ENCODE measurements at regions not wholly inside any gene's neighbourhood (a gene's known extent, or its start where the extent isn't known, plus 50 kb on each side); places are given as distances from the start of the nearest gene placed in this dataset.

- Histone ChIP-seq H3K9me3 (ENCODE audit: control insufficient read depth, insufficient read depth, low read length) (no peaks in the 10 kb centered on the region), H3K36me3 (ENCODE audit: control insufficient read depth, insufficient read depth, low read length) (no peaks in the 10 kb centered on the region), H3K9ac (ENCODE audit: low read depth, low read length) (no peak overlapping the region), H3K4me1 (ENCODE audit: control insufficient read depth, insufficient read depth, low read length) (no peaks in the 10 kb centered on the region), H3K27me3 (ENCODE audit: control insufficient read depth, insufficient read depth, low read length) (no peaks in the 10 kb centered on the region), H3K4me3 (ENCODE audit: low read depth, low read length) (no peak overlapping the region)
These were observed 513.7 kb downstream of the TLL1 start for GRCh38 chr4:166386491-166387360.

- Histone ChIP-seq H3K4me3 (ENCODE audit: low read depth, low read length) (no peak overlapping the region), H3K9ac (ENCODE audit: low read depth, low read length) (no peak overlapping the region), H3K9me3 (ENCODE audit: control insufficient read depth, insufficient read depth, low read length) (no peaks in the 10 kb centered on the region), H3K4me1 (ENCODE audit: control insufficient read depth, insufficient read depth, low read length) (no peaks in the 10 kb centered on the region), H3K36me3 (ENCODE audit: control insufficient read depth, insufficient read depth, low read length) (no peaks in the 10 kb centered on the region), H3K27me3 (ENCODE audit: control insufficient read depth, insufficient read depth, low read length) (no peaks in the 10 kb centered on the region)
These were observed 518.5 kb downstream of the TLL1 start for GRCh38 chr4:166391501-166391900.

GRCh38 chr4:166399021-166399420 lies 526.0 kb downstream of the TLL1 start:
- Histone ChIP-seq H3K36me3 (ENCODE audit: control insufficient read depth, insufficient read depth, low read length) (no peaks in the 10 kb centered on the region), H3K4me1 (ENCODE audit: control insufficient read depth, insufficient read depth, low read length) (no peaks in the 10 kb centered on the region), H3K9ac (ENCODE audit: low read depth, low read length) (no peak overlapping the region), H3K27me3 (ENCODE audit: control insufficient read depth, insufficient read depth, low read length) (no peaks in the 10 kb centered on the region), H3K9me3 (ENCODE audit: control insufficient read depth, insufficient read depth, low read length) (no peaks in the 10 kb centered on the region), H3K4me3 (ENCODE audit: low read depth, low read length) (no peak overlapping the region)

- Histone ChIP-seq H3K27me3 (ENCODE audit: control insufficient read depth, insufficient read depth, low read length) (no peaks in the 10 kb centered on the region), H3K36me3 (ENCODE audit: control insufficient read depth, insufficient read depth, low read length) (no peaks in the 10 kb centered on the region), H3K9me3 (ENCODE audit: control insufficient read depth, insufficient read depth, low read length) (no peaks in the 10 kb centered on the region), H3K4me3 (ENCODE audit: low read depth, low read length) (no peak overlapping the region), H3K9ac (ENCODE audit: low read depth, low read length) (no peak overlapping the region), H3K4me1 (ENCODE audit: control insufficient read depth, insufficient read depth, low read length) (no peaks in the 10 kb centered on the region)
These were observed 527.3 kb downstream of the TLL1 start for GRCh38 chr4:166400270-166400894.

GRCh38 chr4:166413356-166413755 lies 540.3 kb downstream of the TLL1 start:
- Histone ChIP-seq H3K9ac (ENCODE audit: low read depth, low read length) (no peak overlapping the region), H3K9me3 (ENCODE audit: control insufficient read depth, insufficient read depth, low read length) (no peaks in the 10 kb centered on the region), H3K27me3 (ENCODE audit: control insufficient read depth, insufficient read depth, low read length) (no peaks in the 10 kb centered on the region), H3K4me1 (ENCODE audit: control insufficient read depth, insufficient read depth, low read length) (no peaks in the 10 kb centered on the region), H3K4me3 (ENCODE audit: low read depth, low read length) (no peak overlapping the region), H3K36me3 (ENCODE audit: control insufficient read depth, insufficient read depth, low read length) (no peaks in the 10 kb centered on the region)

- H3K27me3 ChIP-seq (ENCODE audit: control insufficient read depth, insufficient read depth, low read length), result no peaks in the 10 kb centered on the region
- H3K36me3 ChIP-seq (ENCODE audit: control insufficient read depth, insufficient read depth, low read length), result no peaks in the 10 kb centered on the region
- no peak overlapping the region for H3K4me3 ChIP-seq (ENCODE audit: low read depth, low read length)
- no peaks in the 10 kb centered on the region for H3K9me3 ChIP-seq (ENCODE audit: control insufficient read depth, insufficient read depth, low read length)
- no peaks in the 10 kb centered on the region for H3K4me1 ChIP-seq (ENCODE audit: control insufficient read depth, insufficient read depth, low read length)
- no peak overlapping the region for H3K9ac ChIP-seq (ENCODE audit: low read depth, low read length)
These were observed 541.4 kb downstream of the TLL1 start for GRCh38 chr4:166414431-166414830.

- Histone ChIP-seq H3K9me3 (ENCODE audit: control insufficient read depth, insufficient read depth, low read length) (no peaks in the 10 kb centered on the region), H3K9ac (ENCODE audit: low read depth, low read length) (no peak overlapping the region), H3K4me3 (ENCODE audit: low read depth, low read length) (no peak overlapping the region), H3K4me1 (ENCODE audit: control insufficient read depth, insufficient read depth, low read length) (no peaks in the 10 kb centered on the region), H3K27me3 (ENCODE audit: control insufficient read depth, insufficient read depth, low read length) (no peaks in the 10 kb centered on the region), H3K36me3 (ENCODE audit: control insufficient read depth, insufficient read depth, low read length) (no peaks in the 10 kb centered on the region)
These were observed 542.7 kb downstream of the TLL1 start for GRCh38 chr4:166415749-166416148.

GRCh38 chr4:166421556-166422156 lies 548.6 kb downstream of the TLL1 start:
- H3K36me3 ChIP-seq (ENCODE audit: control insufficient read depth, insufficient read depth, low read length), result no peaks in the 10 kb centered on the region
- no peaks in the 10 kb centered on the region for H3K27me3 ChIP-seq (ENCODE audit: control insufficient read depth, insufficient read depth, low read length)
- no peaks in the 10 kb centered on the region for H3K4me1 ChIP-seq (ENCODE audit: control insufficient read depth, insufficient read depth, low read length)
- H3K9ac ChIP-seq (ENCODE audit: low read depth, low read length), result no peak overlapping the region
- H3K4me3 ChIP-seq (ENCODE audit: low read depth, low read length), result no peak overlapping the region
- no peaks in the 10 kb centered on the region for H3K9me3 ChIP-seq (ENCODE audit: control insufficient read depth, insufficient read depth, low read length)

GRCh38 chr4:166422475-166422874 lies 549.4 kb downstream of the TLL1 start:
- no peaks in the 10 kb centered on the region for H3K4me1 ChIP-seq (ENCODE audit: control insufficient read depth, insufficient read depth, low read length)
- no peak overlapping the region for H3K9ac ChIP-seq (ENCODE audit: low read depth, low read length)
- H3K9me3 ChIP-seq (ENCODE audit: control insufficient read depth, insufficient read depth, low read length), result no peaks in the 10 kb centered on the region
- H3K27me3 ChIP-seq (ENCODE audit: control insufficient read depth, insufficient read depth, low read length), result no peaks in the 10 kb centered on the region
- H3K4me3 ChIP-seq (ENCODE audit: low read depth, low read length), result no peak overlapping the region
- no peaks in the 10 kb centered on the region for H3K36me3 ChIP-seq (ENCODE audit: control insufficient read depth, insufficient read depth, low read length)

- H3K4me1 ChIP-seq (ENCODE audit: control insufficient read depth, insufficient read depth, low read length), result no peaks in the 10 kb centered on the region
- H3K36me3 ChIP-seq (ENCODE audit: control insufficient read depth, insufficient read depth, low read length), result no peaks in the 10 kb centered on the region
- no peak overlapping the region for H3K9ac ChIP-seq (ENCODE audit: low read depth, low read length)
- no peaks in the 10 kb centered on the region for H3K9me3 ChIP-seq (ENCODE audit: control insufficient read depth, insufficient read depth, low read length)
- no peak overlapping the region for H3K4me3 ChIP-seq (ENCODE audit: low read depth, low read length)
- no peaks in the 10 kb centered on the region for H3K27me3 ChIP-seq (ENCODE audit: control insufficient read depth, insufficient read depth, low read length)
These were observed 553.3 kb downstream of the TLL1 start for GRCh38 chr4:166426300-166426863.

GRCh38 chr4:166432125-166432524 lies 559.1 kb downstream of the TLL1 start:
- no peaks in the 10 kb centered on the region for H3K4me1 ChIP-seq (ENCODE audit: control insufficient read depth, insufficient read depth, low read length)
- H3K9ac ChIP-seq (ENCODE audit: low read depth, low read length), result no peak overlapping the region
- no peaks in the 10 kb centered on the region for H3K36me3 ChIP-seq (ENCODE audit: control insufficient read depth, insufficient read depth, low read length)
- no peak overlapping the region for H3K4me3 ChIP-seq (ENCODE audit: low read depth, low read length)
- no peaks in the 10 kb centered on the region for H3K27me3 ChIP-seq (ENCODE audit: control insufficient read depth, insufficient read depth, low read length)
- no peaks in the 10 kb centered on the region for H3K9me3 ChIP-seq (ENCODE audit: control insufficient read depth, insufficient read depth, low read length)
